ENCODE measurements at regions not wholly inside any gene's neighbourhood (a gene's known extent, or its start where the extent isn't known, plus 50 kb on each side); places are given as distances from the start of the nearest gene placed in this dataset.

DNA sequence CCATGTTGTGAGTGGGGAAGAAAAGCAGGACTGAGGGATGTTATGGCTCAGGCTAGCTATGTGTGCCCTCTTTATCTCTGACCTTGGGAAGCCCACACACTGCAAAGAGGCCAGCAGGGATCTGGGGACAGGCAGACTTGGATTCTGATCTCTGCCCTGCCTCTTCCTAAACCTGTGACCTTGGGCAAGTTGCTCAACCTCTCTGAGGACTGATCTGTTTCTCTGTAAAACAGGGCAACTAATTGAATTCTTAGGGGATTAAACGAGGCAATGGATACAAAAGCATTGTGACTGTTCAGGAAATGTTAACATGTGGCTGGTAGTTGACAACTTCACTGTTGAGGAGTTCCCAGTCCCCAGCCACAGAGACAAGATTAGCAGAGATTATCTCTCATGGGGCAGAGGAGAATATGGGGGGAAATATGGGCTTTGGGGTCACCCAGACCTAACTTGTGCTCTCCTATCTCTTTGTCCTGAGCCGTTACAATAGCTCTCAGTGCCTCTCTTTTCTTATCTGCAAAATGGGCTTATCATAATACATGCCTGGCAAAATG is 184.7 kb upstream of the GLI2 start (continued):
- TF ChIP-seq SMARCC2 (IDR thresholded peaks at IDR 0.05) (no peak), ZBTB20 (CRISPR knock-in tag; IDR thresholded peaks at IDR 0.05; ENCODE audit: borderline replicate concordance, low read depth) (peak; percentile 60), ATM (IDR thresholded peaks at IDR 0.05; ENCODE audit: borderline replicate concordance) (no peak), POLR2AphosphoS5 (IDR thresholded peaks at IDR 0.05; ENCODE audit: low read depth, low read length) (no peak), KDM1A (CRISPR knock-in tag; IDR thresholded peaks at IDR 0.05) (peak; percentile 66; the same call in 1 of the 2 replicates), NAIF1 (CRISPR knock-in tag; IDR thresholded peaks at IDR 0.05; ENCODE audit: borderline replicate concordance) (peak; percentile 64; the same call in 1 of the 2 replicates), ATF1 (CRISPR knock-in tag; IDR thresholded peaks at IDR 0.05) (0 out of 2 replicates have a peak, but pooled peaks have one; percentile 62), ZNF260 (CRISPR knock-in tag; IDR thresholded peaks at IDR 0.05; ENCODE audit: borderline replicate concordance, low read depth) (no peak), BHLHE40 (IDR thresholded peaks at IDR 0.05; ENCODE audit: low read length) (no peak; the same call in 1 of the 2 replicates), FOXK2 (IDR thresholded peaks at IDR 0.05) (0 out of 2 replicates have a peak, but pooled peaks have one; percentile 5), SMARCE1 (IDR thresholded peaks at IDR 0.05; ENCODE audit: borderline replicate concordance) (no peak), MAFF (IDR thresholded peaks at IDR 0.05; ENCODE audit: low read depth, low read length) (no peak), ZNF841 (CRISPR knock-in tag; IDR thresholded peaks at IDR 0.05; ENCODE audit: borderline replicate concordance) (no peak), ZNF232 (CRISPR knock-in tag; IDR thresholded peaks at IDR 0.05; ENCODE audit: borderline replicate concordance) (no peak), ZFP82 (CRISPR knock-in tag; IDR thresholded peaks at IDR 0.05; ENCODE audit: borderline replicate concordance) (no peak; the same call in 1 of the 2 replicates)
- TF ChIP-seq, protein P1, sequence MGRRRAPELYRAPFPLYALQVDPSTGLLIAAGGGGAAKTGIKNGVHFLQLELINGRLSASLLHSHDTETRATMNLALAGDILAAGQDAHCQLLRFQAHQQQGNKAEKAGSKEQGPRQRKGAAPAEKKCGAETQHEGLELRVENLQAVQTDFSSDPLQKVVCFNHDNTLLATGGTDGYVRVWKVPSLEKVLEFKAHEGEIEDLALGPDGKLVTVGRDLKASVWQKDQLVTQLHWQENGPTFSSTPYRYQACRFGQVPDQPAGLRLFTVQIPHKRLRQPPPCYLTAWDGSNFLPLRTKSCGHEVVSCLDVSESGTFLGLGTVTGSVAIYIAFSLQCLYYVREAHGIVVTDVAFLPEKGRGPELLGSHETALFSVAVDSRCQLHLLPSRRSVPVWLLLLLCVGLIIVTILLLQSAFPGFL (CRISPR knock-in tag; IDR thresholded peaks at IDR 0.05), result no peak
- TF ChIP-seq, protein P2, sequence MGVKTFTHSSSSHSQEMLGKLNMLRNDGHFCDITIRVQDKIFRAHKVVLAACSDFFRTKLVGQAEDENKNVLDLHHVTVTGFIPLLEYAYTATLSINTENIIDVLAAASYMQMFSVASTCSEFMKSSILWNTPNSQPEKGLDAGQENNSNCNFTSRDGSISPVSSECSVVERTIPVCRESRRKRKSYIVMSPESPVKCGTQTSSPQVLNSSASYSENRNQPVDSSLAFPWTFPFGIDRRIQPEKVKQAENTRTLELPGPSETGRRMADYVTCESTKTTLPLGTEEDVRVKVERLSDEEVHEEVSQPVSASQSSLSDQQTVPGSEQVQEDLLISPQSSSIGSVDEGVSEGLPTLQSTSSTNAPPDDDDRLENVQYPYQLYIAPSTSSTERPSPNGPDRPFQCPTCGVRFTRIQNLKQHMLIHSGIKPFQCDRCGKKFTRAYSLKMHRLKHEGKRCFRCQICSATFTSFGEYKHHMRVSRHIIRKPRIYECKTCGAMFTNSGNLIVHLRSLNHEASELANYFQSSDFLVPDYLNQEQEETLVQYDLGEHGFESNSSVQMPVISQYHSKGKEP (CRISPR knock-in tag; IDR thresholded peaks at IDR 0.05), result no peak
- TF ChIP-seq, protein P3, sequence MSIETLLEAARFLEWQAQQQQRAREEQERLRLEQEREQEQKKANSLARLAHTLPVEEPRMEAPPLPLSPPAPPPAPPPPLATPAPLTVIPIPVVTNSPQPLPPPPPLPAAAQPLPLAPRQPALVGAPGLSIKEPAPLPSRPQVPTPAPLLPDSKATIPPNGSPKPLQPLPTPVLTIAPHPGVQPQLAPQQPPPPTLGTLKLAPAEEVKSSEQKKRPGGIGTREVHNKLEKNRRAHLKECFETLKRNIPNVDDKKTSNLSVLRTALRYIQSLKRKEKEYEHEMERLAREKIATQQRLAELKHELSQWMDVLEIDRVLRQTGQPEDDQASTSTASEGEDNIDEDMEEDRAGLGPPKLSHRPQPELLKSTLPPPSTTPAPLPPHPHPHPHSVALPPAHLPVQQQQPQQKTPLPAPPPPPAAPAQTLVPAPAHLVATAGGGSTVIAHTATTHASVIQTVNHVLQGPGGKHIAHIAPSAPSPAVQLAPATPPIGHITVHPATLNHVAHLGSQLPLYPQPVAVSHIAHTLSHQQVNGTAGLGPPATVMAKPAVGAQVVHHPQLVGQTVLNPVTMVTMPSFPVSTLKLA (IDR thresholded peaks at IDR 0.05), result no peak
- TF ChIP-seq, protein P4, sequence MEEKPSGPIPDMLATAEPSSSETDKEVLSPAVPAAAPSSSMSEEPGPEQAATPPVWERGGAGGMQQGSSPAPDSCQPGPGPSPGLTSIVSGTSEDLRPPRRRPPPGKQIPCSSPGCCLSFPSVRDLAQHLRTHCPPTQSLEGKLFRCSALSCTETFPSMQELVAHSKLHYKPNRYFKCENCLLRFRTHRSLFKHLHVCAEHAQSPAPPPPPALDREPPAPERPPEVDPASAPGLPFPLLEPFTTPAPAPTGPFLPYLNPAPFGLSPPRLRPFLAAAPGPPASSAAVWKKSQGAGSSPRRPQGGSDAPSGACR (CRISPR knock-in tag; IDR thresholded peaks at IDR 0.05), result peak; percentile 79; the same call in 1 of the 2 replicates
- TF ChIP-seq, protein P5, sequence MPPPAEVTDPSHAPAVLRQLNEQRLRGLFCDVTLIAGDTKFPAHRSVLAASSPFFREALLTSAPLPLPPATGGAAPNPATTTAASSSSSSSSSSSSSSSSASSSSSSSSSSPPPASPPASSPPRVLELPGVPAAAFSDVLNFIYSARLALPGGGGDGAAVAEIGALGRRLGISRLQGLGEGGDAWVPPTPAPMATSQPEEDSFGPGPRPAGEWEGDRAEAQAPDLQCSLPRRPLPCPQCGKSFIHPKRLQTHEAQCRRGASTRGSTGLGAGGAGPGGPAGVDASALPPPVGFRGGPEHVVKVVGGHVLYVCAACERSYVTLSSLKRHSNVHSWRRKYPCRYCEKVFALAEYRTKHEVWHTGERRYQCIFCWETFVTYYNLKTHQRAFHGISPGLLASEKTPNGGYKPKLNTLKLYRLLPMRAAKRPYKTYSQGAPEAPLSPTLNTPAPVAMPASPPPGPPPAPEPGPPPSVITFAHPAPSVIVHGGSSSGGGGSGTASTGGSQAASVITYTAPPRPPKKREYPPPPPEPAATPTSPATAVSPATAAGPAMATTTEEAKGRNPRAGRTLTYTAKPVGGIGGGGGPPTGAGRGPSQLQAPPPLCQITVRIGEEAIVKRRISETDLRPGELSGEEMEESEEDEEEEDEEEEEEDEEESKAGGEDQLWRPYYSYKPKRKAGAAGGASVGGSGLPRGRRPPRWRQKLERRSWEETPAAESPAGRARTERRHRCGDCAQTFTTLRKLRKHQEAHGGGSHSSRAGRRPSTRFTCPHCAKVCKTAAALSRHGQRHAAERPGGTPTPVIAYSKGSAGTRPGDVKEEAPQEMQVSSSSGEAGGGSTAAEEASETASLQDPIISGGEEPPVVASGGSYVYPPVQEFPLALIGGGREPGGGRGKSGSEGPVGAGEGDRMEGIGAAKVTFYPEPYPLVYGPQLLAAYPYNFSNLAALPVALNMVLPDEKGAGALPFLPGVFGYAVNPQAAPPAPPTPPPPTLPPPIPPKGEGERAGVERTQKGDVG (CRISPR knock-in tag; IDR thresholded peaks at IDR 0.05; ENCODE audit: borderline replicate concordance), result peak; percentile 29; the same call in 1 of the 2 replicates
